ENCODE measurements at regions not wholly inside any gene's neighbourhood (a gene's known extent, or its start where the extent isn't known, plus 50 kb on each side); places are given as distances from the start of the nearest gene placed in this dataset.

GRCh38 chr19:27694361-27695055 lies 1518.4 kb downstream of the UQCRFS1 start:
- intact Hi-C loops (cut with micrococcal nuclease; ENCODE audit: unreplicated experiment) = no loop called here
- 7% methylated on average over 3 of the region's 3 CpGs for WGBS (ENCODE audit: insufficient coverage, insufficient replicate concordance, low lambda C conversion rate, missing lambda C conversion rate)
- no peak for DNase-seq (ENCODE audit: low read depth, low spot score)
- ChIA-PET POLR2A (no interaction called here), RAD21 (ENCODE audit: unreplicated experiment) (no interaction called here), SMC1A (ENCODE audit: uncharacterized antibody, unreplicated experiment) (no interaction called here), CTCF (no interaction called here)
- BruUV-seq (replicated peaks) = no TSS peak
- Histone ChIP-seq H3K9me3 (replicated peaks; ENCODE audit: control insufficient read depth, insufficient read depth, low read length) (no peaks in the 10 kb centered on the region; the same call in 2 of the 3 replicates), H3K4me2 (ENCODE audit: control insufficient read depth, insufficient read depth) (no peak overlapping the region), H4K20me1 (ENCODE audit: control insufficient read depth, insufficient read depth) (no peaks in the 10 kb centered on the region), H3K27me3 (replicated peaks in 1 of 2; ENCODE audit: control insufficient read depth in 2 of 2, insufficient read depth in 2 of 2, low read length in 1 of 2) (no peaks in the 10 kb centered on the region), H3K9ac (ENCODE audit: control insufficient read depth, insufficient read depth, low read length) (no peak overlapping the region), H3K36me3 (ENCODE audit: control insufficient read depth in 2 of 2, insufficient read depth in 2 of 2, low read length in 1 of 2) (no peaks in the 10 kb centered on the region), H3K27ac (ENCODE audit: control insufficient read depth, insufficient read depth) (no peak overlapping the region), H3K79me2 (ENCODE audit: control insufficient read depth, insufficient read depth, low read length) (no peaks in the 10 kb centered on the region), H2AFZ (ENCODE audit: control insufficient read depth, low read depth, low read length) (no peak overlapping the region), H3K4me1 (ENCODE audit: control insufficient read depth, insufficient read depth, low read length) (no peaks in the 10 kb centered on the region), H3K4me3 (no peak overlapping the region)
- ATAC-seq = no peak
- no peak for FAIRE-seq
- in situ Hi-C loops (cut with MboI) = no loop called here
- TF ChIP-seq ZBTB40 (IDR thresholded peaks at IDR 0.05; ENCODE audit: borderline replicate concordance) (no peak), EED (IDR thresholded peaks at IDR 0.05; ENCODE audit: low read depth) (no peak), CBX3 (IDR thresholded peaks at IDR 0.05; ENCODE audit: borderline replicate concordance, low read depth) (no peak), DPF2 (IDR thresholded peaks at IDR 0.05) (no peak), MYB (IDR thresholded peaks at IDR 0.05; ENCODE audit: borderline replicate concordance, low read depth, low read length) (no peak), FOXM1 (IDR thresholded peaks at IDR 0.05; ENCODE audit: low read depth, low read length) (no peak), MLLT1 (IDR thresholded peaks at IDR 0.05) (no peak), CREB1 (IDR thresholded peaks at IDR 0.05; ENCODE audit: low read depth) (no peak), KLF5 (IDR thresholded peaks at IDR 0.05; ENCODE audit: partially characterized antibody) (no peak), CEBPB (IDR thresholded peaks at IDR 0.05; ENCODE audit: borderline replicate concordance in 1 of 2, low read depth in 2 of 2, low read length in 2 of 2) (no peak), NFYB (IDR thresholded peaks at IDR 0.05; ENCODE audit: insufficient read depth, low read depth, low read length) (no peak), ZSCAN29 (IDR thresholded peaks at IDR 0.05) (no peak), CBFB (IDR thresholded peaks at IDR 0.05; ENCODE audit: low read depth) (no peak), SMAD5 (IDR thresholded peaks at IDR 0.05; ENCODE audit: low read depth) (no peak), HDGF (IDR thresholded peaks at IDR 0.05) (no peak), ETV6 (conservative IDR thresholded peaks at IDR 0.05 in 1 of 2, IDR thresholded peaks at IDR 0.05 in 1 of 2; ENCODE audit: borderline replicate concordance in 1 of 2, low read depth in 1 of 2) (no peak)
